GM06990 (cell line): ENCODE measurements at regions not wholly inside any gene's neighbourhood (a gene's known extent, or its start where the extent isn't known, plus 50 kb on each side); places are given as distances from the start of the nearest gene placed in this dataset.

Experiments used
- DNase-seq: peaks from one replicate; pipeline ENCODE4 v3.0.0-alpha.2; 2011; ENCODE audit not compliant: insufficient read length; ENCODE audit errors: extremely low read depth
- H3K27me3 ChIP-seq: replicated peaks from 2 replicates; pipeline ENCODE4 v1.6.0; 2011; ENCODE audit warnings: low read length; ENCODE audit not compliant: control insufficient read depth, insufficient read depth
- H3K36me3 ChIP-seq: 2 replicates; pipeline ENCODE4 v1.5.1; 2011; ENCODE audit warnings: low read length; ENCODE audit not compliant: control insufficient read depth, insufficient read depth
- H3K4me3 ChIP-seq: replicated peaks from 2 replicates; pipeline ENCODE4 v1.5.1; 2011; ENCODE audit warnings: low read depth, mild to moderate bottlenecking, control low read depth, low read length
- CTCF ChIP-seq: IDR thresholded peaks from 2 replicates; pipeline ENCODE4 v1.5.1; 2011; ENCODE audit warnings: low read length, control low read depth, mild to moderate bottlenecking, inconsistent platforms; ENCODE audit not compliant: insufficient read depth, poor library complexity, severe bottlenecking

DNA sequence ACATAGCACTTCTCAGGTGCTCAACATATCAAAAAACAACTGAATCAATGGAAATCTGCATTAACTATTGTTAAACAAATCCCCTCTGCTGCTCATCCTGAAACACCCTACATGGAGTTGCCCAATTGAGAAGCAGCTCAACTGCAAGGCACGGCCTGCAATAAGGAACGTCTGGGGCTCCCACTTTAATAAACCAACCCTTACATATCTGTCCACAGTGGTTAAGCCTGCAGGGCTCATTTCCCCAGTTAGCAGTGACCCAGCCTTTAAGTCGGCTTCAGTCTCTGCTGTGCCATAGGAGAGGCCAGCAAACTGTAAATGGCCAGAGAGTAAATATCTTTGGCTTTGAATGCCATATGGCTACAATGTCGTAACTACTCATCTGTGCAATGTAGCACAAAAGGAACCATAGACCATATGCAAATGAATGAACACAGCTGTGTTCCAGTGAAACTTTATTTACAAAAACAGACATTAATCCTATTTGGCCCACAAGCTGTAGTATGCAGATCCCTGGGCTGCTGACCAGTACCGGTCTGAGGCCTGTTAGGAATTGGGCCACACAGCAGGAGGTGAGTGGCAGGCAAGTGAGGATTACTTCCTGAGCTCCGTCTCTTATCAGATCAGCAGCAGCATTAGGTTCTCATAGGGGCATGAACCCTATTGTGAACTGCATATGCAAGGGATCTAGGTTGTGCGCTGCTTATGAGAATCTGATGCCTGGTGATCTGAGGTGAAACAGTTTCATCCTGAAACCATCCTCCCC lies 522.7 kb upstream of the CDH4 start:
- H3K36me3 ChIP-seq: no peaks in the 10 kb centered on the region
- no peak for DNase-seq
- TF ChIP-seq CTCF: no peak
- H3K27me3 ChIP-seq: no peaks in the 10 kb centered on the region
- no peak overlapping the region for H3K4me3 ChIP-seq

GRCh38 chr20:60732322-60732721 lies 519.7 kb upstream of the CDH4 start:
- H3K36me3 ChIP-seq: no peaks in the 10 kb centered on the region
- H3K4me3 ChIP-seq: no peak overlapping the region
- TF ChIP-seq CTCF: no peak
- no peaks in the 10 kb centered on the region for H3K27me3 ChIP-seq
- DNase-seq: no peak

DNA sequence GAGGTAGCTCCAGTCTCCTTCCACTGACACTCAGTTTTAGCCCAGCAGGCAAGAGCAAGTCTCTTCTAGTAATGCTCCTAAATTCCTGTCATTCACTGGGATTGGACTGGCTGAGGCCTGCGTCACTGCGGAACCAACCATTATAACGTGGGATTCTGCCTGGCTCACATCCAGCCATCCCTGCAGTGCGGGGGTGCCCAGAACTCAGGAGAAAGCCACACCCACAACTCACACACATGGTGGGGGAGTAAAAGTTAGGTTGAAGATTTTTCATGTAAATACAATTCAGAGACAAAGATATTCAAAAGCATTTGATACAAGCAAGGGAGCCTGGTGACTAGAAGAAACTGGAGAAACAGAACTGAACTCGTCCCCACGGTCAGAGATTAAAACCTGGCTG lies 504.0 kb upstream of the CDH4 start:
- no peak overlapping the region for H3K4me3 ChIP-seq
- TF ChIP-seq CTCF: no peak
- no peak for DNase-seq
- H3K36me3 ChIP-seq: no peaks in the 10 kb centered on the region
- H3K27me3 ChIP-seq: no peaks in the 10 kb centered on the region

GRCh38 chr20:60749804-60750602 lies 502.1 kb upstream of the CDH4 start:
- no peaks in the 10 kb centered on the region for H3K36me3 ChIP-seq
- DNase-seq: no peak
- H3K4me3 ChIP-seq: no peak overlapping the region
- TF ChIP-seq CTCF: no peak
- H3K27me3 ChIP-seq: no peaks in the 10 kb centered on the region

DNA sequence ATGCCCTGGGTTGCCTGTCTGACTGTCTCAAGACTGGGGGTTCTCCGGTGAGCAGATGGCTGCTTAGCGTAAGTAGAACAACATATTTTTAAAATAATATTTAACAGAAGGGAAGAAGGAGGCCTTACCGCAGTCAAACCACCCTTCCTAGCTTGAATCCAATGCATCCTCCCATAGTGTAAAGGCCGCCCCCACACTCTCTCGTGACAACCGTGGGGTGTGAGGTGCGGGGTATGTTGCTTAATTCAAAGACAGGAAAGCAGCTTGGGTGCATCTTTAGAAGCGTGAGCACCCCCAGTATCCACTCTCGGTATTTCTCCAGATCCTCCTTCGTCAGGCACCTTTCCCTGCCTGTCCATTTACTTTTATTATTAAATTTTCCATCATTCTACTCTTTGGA lies 501.2 kb upstream of the CDH4 start:
- no peak for DNase-seq
- Histone ChIP-seq H3K4me3 (no peak overlapping the region), H3K27me3 (no peaks in the 10 kb centered on the region), H3K36me3 (no peaks in the 10 kb centered on the region)
- TF ChIP-seq CTCF: no peak

- Histone ChIP-seq H3K27me3 (no peaks in the 10 kb centered on the region), H3K36me3 (no peaks in the 10 kb centered on the region), H3K4me3 (no peak overlapping the region)
- TF ChIP-seq CTCF: no peak
- DNase-seq: no peak
Measured at GRCh38 chr20:60751826-60752225, 500.2 kb upstream of the CDH4 start.
